HG03025 (cell line): ENCODE measurements at regions not wholly inside any gene's neighbourhood (a gene's known extent, or its start where the extent isn't known, plus 50 kb on each side); places are given as distances from the start of the nearest gene placed in this dataset.

ENCODE experiments used
- ATAC-seq: cut with Tn5 transposase; IDR thresholded peaks from one replicate; pipeline ENCODE4 v1.9.1; 2021; ENCODE audit warnings: mild to moderate bottlenecking, moderate library complexity; ENCODE audit not compliant: unreplicated experiment, low FRiP score

- ATAC-seq, result no peak
Measured at GRCh38 chr2:118527571-118527970, 319.9 kb downstream of the EN1 start.

- no peak for ATAC-seq
Measured at GRCh38 chr2:118525346-118525745, 322.1 kb downstream of the EN1 start.

- no peak for ATAC-seq
Measured at GRCh38 chr2:118524911-118525310, 322.5 kb downstream of the EN1 start.

- no peak for ATAC-seq
Measured at GRCh38 chr2:118523761-118524160, 323.7 kb downstream of the EN1 start.

GRCh38 chr2:118521960-118522359 lies 325.5 kb downstream of the EN1 start:
- ATAC-seq, result no peak

GRCh38 chr2:118521272-118521671 lies 326.2 kb downstream of the EN1 start:
- no peak for ATAC-seq

GRCh38 chr2:118520246-118520645 lies 327.2 kb downstream of the EN1 start:
- no peak for ATAC-seq

GRCh38 chr2:118519511-118519910 lies 327.9 kb downstream of the EN1 start:
- no peak for ATAC-seq

GRCh38 chr2:118510807-118511206 lies 336.6 kb downstream of the EN1 start:
- ATAC-seq, result no peak

- ATAC-seq, result no peak
Measured at GRCh38 chr2:118509319-118510004, 338.0 kb downstream of the EN1 start.

GRCh38 chr2:118508282-118508681 lies 339.2 kb downstream of the EN1 start:
- no peak for ATAC-seq

GRCh38 chr2:118505436-118505835 lies 342.0 kb downstream of the EN1 start:
- ATAC-seq, result no peak

- ATAC-seq, result no peak
Measured at GRCh38 chr2:118502106-118502505, 345.3 kb downstream of the EN1 start.

GRCh38 chr2:118498943-118499342 lies 348.5 kb downstream of the EN1 start:
- no peak for ATAC-seq

- ATAC-seq, result no peak
Measured at GRCh38 chr2:118496870-118497611, 350.4 kb downstream of the EN1 start.

- no peak for ATAC-seq
Measured at GRCh38 chr2:118496467-118496866, 351.0 kb downstream of the EN1 start.

- ATAC-seq, result no peak
Measured at GRCh38 chr2:118495290-118495689, 352.2 kb downstream of the EN1 start.

GRCh38 chr2:118493213-118493612 lies 354.2 kb downstream of the EN1 start:
- no peak for ATAC-seq

GRCh38 chr2:118492335-118492734 lies 355.1 kb downstream of the EN1 start:
- no peak for ATAC-seq

GRCh38 chr2:118490330-118490729 lies 357.1 kb downstream of the EN1 start:
- ATAC-seq, result no peak

- ATAC-seq, result no peak
Measured at GRCh38 chr2:118489712-118490299, 357.6 kb downstream of the EN1 start.

GRCh38 chr2:118481299-118481698 lies 366.1 kb downstream of the EN1 start:
- no peak for ATAC-seq
